Middle frontal gyrus (tissue), 1 donor: ENCODE measurements at regions not wholly inside any gene's neighbourhood (a gene's known extent, or its start where the extent isn't known, plus 50 kb on each side); places are given as distances from the start of the nearest gene placed in this dataset.

ENCODE experiments used
- DNase-seq: peaks from one replicate; pipeline ENCODE4 v3.0.0-alpha.2; 2015; ENCODE audit warnings: low spot score; ENCODE audit errors: extremely low spot score

- no peak for DNase-seq
Measured at GRCh38 chr4:132264176-132264575, 884.9 kb upstream of the PCDH10 start.

GRCh38 chr4:132266374-132266773, 882.7 kb upstream of the PCDH10 start:
- no peak for DNase-seq

GRCh38 chr4:132267321-132267720, 881.8 kb upstream of the PCDH10 start:
- DNase-seq = no peak

- DNase-seq = no peak
Measured at GRCh38 chr4:132269303-132269990, 879.6 kb upstream of the PCDH10 start.

GRCh38 chr4:132275583-132276121, 873.4 kb upstream of the PCDH10 start:
- DNase-seq = no peak

- no peak for DNase-seq
Measured at GRCh38 chr4:132276185-132276584, 872.9 kb upstream of the PCDH10 start.

GRCh38 chr4:132276989-132277388, 872.1 kb upstream of the PCDH10 start:
- no peak for DNase-seq

- DNase-seq = no peak
Measured at GRCh38 chr4:132281733-132282132, 867.4 kb upstream of the PCDH10 start.

- no peak for DNase-seq
Measured at GRCh38 chr4:132284910-132285426, 864.1 kb upstream of the PCDH10 start.

GRCh38 chr4:132297346-132297745, 851.7 kb upstream of the PCDH10 start:
- no peak for DNase-seq

- no peak for DNase-seq
Measured at GRCh38 chr4:132299841-132300240, 849.3 kb upstream of the PCDH10 start.

GRCh38 chr4:132312521-132312920, 836.6 kb upstream of the PCDH10 start:
- no peak for DNase-seq

GRCh38 chr4:132313852-132314251, 835.2 kb upstream of the PCDH10 start:
- no peak for DNase-seq

- DNase-seq = no peak
Measured at GRCh38 chr4:132316738-132317137, 832.4 kb upstream of the PCDH10 start.

GRCh38 chr4:132317923-132318322, 831.2 kb upstream of the PCDH10 start:
- no peak for DNase-seq

GRCh38 chr4:132328761-132329160, 820.3 kb upstream of the PCDH10 start:
- DNase-seq = no peak

- DNase-seq = no peak
Measured at GRCh38 chr4:132330994-132331393, 818.1 kb upstream of the PCDH10 start.

GRCh38 chr4:132332932-132333723, 816.0 kb upstream of the PCDH10 start:
- DNase-seq = no peak

GRCh38 chr4:132333724-132334047, 815.4 kb upstream of the PCDH10 start:
- no peak for DNase-seq

GRCh38 chr4:132334081-132334480, 815.0 kb upstream of the PCDH10 start:
- DNase-seq = no peak

GRCh38 chr4:132344924-132345828, 803.9 kb upstream of the PCDH10 start:
- no peak for DNase-seq
